HG03108 (cell line): ENCODE measurements at regions not wholly inside any gene's neighbourhood (a gene's known extent, or its start where the extent isn't known, plus 50 kb on each side); places are given as distances from the start of the nearest gene placed in this dataset.
"Not testable (repeated sequence)": the region's sequence is repeated elsewhere in the genome, so short reads cannot be mapped to it uniquely, and the experiment has no call there.

Experiments used
- ATAC-seq: cut with Tn5 transposase; IDR thresholded peaks from one replicate; pipeline ENCODE4 v1.9.1; 2021; ENCODE audit warnings: moderate library complexity; ENCODE audit not compliant: unreplicated experiment

DNA sequence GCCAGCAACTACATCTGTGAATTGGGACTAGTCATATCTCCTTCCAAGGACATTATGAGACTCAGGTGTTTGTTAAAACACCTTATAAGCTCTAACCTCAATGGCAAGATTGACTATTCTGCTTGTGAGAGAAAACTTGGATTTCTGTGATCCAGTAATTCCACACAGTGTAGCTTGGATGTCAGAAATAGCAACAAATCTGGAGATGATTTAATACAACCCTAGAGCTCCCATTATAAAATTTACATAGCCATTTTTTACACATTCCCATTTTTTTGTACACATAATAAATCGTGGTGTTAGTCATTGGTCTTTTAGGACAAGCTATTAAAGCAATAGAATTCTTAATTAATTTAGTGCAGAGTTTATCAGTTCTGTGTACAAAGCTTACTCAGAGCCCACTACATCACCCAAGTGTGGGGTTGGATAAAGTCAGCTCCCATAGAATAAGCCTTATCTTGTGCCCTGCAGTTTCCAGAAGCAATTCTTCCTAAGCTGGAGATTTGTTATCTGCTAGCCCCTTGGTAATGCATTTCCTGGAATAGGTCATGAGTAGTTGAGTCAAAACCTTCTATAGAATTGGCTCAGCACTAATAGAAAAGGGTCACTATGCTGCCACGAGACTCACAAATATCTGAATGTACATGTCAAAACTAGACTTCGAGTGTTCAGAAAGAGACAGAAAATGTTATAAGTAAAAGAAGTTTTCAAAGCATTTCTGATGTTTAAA lies 434.0 kb upstream of the RUNX1 start:
- no peak for ATAC-seq

DNA sequence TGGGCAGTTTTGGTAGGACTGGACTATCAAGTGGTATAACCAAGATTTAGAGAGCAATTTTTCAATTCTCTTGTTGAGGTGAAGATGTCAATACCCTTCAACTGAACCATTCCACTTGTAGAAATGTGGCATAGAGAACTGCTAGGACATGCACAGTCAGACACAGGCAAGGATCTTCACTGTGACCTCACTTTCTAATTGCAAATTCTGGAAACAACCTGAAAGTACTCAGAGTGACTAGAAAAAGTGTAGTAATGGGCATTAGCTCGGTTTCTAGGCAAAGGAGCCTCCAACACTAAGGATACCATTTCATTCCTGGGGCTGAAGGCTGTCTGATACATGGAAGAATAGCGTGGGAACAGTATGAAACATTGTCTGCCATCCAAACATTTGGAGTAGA lies 433.0 kb upstream of the RUNX1 start:
- ATAC-seq = no peak

DNA sequence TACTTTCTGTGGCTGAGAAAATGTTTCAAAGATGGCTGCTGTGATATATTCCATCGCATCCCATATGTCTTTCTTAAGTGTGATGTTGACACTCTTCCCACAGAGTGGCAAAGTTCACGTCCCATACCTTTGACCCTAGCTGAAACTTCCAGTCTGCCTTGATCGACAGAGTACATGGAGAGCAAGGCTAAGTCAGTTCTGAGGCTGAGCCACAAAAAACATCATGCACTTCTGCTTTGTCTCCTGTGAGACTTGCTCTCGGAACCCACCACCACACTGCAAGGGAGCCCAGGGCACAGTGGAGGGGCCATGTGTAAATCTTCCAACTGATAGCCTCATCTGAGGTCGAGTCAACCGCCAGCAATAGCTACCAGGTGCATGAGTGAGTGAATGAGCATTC lies 431.9 kb upstream of the RUNX1 start:
- ATAC-seq = no peak

DNA sequence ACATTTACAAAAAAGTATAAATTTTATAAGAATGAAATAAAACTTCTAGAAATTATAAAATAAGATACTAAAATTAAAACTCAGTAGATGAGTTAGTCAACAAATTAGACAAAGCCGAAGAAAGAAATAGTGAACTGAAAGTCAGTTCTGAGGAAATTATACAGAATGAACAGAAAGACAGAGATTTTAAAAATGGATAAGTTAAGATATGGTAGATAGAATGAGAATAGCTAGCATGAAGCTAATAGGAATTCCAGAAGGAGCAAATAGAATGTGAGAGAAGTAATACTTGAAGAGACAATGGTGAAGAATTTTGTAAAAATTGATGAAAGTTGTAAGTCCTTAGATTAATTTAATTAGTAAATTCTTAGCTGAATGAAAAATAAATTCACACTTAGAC lies 430.4 kb upstream of the RUNX1 start:
- ATAC-seq = no peak

DNA sequence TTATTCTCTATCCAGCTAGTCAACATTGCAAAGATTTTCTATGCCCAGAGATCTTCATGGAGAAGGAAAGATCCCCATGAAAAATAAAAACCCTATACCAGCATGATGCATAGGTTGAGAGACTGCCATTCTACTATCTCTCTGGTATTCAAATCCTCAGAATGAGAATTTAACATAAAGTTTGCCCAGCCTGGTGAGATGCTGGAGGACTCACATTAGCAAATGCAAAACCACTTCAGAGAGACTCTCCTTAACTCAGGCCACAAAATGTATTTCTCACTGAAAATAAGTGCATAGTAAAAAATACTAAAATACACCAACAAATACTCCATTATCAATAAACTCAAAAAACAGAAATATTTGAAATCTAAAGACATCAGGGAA lies 430.0 kb upstream of the RUNX1 start:
- ATAC-seq = no peak

DNA sequence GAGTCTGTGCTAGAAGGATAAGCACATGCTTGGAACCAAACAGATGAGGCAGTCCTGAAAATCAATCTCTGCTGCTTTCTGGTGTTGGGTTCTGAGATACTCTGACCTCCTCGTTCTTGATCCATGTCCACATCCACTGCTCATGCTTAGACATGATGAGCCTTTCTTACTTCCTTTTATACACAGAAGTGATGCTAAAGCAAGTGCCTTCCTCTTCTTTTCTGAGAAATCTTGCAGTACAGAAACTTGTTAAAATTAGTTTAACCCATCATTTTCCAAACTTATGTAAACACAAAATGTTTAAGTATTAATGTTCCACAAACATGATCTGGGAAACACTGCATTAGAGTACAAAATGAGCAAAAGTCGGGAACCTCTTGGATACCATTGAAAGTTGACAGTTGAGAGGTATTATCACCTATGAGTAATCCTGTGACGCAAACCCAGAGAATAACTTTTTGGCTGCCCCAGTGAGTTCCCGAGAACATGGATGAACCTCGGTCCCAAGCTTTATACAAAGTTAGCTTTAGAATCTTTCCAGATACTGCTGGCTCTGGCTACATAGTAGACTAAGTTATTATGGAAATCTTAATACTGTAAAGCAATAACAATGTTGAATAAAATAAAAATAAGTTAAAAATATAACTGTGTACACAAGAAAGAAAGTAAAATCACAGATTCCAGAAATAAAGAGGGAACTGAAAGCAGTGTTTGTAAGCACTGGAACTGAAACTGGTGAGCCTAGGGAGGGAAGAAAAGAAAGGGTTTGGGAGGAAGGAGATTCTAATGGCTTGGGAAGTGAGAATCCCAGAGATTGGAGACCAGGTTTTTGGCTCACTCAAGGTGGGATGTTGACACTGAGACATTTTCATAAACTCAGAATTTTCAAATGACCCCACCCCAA lies 429.3 kb upstream of the RUNX1 start:
- no peak for ATAC-seq

DNA sequence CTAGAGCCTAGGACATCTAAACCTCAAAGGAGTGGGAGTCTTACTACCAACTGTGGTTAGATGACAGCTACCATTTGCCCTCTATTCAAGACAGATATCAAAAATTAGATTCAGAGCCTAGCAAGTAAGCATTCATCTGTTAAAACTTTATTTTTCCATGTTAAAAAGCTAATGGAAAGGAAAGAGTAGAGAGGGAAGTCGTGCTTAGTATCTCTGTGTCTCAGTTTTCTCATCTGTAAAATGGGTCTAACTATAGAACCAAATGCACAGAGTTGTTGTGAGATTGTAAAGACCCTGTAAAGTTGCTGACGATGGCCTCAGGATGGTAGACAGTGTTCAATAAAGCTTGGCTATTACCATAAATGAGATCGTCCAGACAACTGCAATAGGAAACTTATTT lies 428.5 kb upstream of the RUNX1 start:
- no peak for ATAC-seq

DNA sequence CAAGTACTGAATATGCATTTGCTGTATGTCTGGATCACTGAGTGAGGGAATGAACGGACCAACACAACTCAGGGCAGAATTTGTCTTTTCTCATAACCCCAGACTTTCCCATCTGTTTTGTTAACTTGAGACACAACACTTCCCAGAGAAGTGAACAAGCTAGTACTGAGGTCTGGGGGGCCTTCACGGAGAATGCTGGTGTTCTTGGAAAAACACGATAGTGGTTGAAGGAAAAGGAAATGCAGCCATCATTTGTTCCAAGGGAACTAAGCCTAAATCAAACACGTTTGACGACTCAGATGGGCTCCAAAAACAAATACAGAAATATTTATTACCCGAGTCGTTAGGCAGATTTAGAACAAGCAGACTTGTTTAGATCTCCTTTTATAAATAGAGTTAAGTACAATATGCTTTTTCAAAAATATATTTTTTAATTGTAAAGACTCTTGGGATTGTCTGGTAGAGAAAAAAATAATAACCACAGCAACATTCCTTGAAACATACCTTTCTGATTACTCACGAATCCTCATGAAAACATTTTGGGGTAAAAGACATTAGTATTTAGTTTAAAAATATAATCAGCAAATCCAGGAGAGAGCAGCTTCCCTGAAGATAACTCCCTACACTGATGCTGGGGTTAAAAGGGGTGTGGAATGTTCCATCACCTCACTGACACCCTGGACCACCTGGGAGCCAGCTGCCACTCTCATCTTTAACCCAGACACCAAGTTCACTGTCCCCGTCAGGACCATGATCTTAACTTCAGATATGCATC lies 427.7 kb upstream of the RUNX1 start:
- no peak for ATAC-seq

DNA sequence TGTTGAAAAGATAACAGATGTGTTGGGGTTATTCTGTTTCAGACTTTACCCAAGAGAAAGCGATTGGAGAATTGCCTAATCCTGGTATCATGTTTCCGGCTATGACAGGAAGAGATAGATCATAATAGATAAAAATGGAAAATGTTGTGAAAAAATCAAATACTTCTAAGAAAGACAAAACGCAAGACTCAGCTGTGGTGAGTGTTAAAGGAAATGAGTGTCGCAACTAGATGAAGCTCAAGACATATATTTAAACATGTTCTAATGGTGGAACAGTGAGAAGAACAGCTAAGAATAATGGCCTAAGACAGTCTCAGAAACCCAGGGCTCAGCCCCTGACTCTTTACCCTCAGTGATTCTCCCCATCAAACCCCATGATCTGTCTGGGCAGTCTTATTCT lies 426.7 kb upstream of the RUNX1 start:
- no peak for ATAC-seq

DNA sequence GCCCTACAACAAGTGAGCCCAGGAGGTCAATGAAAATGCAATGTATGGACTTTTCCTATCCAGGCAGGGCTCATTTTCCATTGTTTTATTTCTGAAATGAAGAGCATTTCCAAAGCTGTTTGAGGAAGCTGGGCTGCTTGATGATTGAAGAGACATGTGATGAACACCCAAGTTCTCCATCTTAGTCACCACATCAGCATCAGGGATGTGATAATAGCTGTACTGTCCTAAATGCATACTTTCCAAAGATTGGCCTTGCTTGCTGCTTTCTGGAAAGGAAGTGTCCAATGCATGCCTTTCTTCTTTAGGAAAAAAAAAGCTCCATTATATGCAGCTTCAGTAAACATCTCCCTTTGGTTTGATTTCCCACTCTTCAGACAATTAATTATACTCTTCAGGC lies 425.9 kb upstream of the RUNX1 start:
- no peak for ATAC-seq

DNA sequence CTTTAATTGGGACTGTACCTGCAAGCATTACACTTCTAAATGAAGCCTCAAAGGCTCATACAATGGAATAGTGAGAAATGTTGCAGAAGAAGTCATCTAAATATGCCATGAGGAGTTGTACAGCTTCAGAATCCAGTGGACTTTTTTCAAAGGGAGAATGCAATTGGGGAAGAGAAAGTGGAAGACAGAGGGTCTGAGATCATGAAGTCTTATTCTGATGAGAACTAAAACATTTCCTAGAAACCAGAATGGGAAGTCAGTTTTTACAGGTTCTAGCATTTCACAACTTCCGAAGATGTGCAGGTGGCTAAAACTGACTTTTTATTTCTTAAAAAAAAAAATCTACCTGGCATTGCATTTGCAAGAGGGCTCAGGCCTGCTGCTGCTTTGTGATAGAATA lies 424.4 kb upstream of the RUNX1 start:
- ATAC-seq = no peak

DNA sequence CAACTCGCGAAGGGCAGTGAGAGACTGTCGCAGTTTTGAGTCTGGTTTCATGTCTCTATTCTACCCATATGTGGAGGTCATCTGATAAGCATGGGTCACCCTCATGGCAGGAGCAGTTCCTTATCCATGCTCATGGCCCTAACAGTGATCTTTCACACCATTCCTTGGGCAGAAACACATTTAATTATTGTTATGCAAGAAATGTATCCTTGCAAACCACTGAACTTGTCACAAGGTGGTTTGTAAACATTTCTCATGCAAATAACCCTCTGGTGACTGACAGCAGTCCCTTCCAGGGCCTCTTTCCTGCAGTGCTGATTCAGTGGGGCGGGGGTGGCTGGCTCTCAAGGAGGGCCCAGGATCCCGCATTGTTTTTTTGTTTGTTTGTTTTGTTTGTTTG lies 421.4 kb upstream of the RUNX1 start:
- ATAC-seq = no peak

DNA sequence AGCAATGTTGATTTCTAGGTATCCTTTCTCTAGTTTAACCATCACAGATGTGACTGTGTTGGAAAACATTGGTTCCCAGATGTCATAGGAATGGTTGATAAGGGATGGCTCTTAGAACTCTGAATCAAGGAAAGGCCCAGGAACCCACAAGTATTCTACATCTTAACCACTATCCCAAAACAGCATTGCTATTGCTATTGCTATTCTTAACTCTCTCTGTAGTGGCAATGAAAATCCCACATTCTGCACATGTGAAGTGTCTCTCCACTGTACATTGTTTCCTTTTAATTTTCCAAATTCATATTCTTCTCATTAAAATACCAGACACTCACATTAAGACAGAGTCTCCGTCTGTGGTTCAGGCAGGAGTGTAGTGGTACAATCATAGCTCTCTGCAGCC lies 420.4 kb upstream of the RUNX1 start:
- ATAC-seq = no peak

DNA sequence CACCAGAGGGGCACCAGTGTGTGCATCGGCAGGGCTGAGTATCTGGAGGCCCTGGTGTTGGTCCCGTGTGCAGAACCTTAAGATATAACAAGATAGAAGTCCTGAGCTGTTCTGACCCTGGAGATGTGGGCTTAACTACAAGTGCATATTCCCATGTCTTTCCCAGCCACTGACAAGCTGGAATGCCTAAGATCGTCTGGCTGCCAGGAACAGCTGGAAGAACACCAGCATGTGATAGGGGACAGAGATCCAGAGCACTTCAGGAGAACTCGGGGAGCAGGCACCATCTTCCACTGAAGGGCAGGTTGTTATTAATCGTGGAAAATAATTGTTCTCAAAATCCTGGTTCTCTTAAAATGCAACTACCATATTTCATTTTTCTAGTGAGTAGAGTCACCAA lies 419.9 kb upstream of the RUNX1 start:
- no peak for ATAC-seq

DNA sequence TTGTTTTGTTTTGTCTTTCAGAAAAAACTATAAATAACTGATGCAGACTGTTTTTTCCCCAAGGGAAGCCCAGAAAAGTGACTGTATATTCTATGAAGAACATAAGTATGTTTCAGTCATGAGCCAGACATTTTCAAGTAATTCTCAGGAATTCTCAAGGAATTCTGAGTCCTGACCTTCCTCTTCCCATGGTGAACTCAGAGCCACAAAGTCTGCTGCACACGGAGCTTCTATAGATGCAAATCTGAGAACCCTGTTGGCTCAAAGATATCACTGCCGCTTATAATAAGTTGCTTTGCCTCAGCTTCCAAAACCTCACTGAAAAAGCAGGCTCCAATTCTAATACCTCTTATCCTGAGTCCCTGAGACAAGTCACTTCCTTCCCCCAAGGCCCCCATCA lies 418.5 kb upstream of the RUNX1 start:
- ATAC-seq = no peak

DNA sequence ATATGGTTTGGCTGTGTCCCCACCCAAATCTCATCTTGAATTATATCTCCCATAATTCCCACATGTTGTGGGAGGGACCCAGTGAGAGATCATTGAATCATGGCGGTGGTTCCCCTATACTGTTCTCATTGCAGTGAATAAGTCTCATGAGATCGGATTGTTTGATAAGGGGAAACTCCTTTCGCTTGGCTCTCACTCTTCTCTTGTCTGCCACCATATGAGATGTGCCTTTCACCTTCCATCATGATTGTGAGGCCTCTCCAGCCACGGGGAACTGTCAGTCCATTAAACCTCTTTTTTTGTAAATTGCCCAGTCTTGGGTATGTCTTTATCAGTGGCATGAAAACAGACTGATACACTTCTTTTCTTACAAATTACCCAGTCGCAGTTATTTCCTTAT lies 417.6 kb upstream of the RUNX1 start:
- ATAC-seq = not testable (repeated sequence)

DNA sequence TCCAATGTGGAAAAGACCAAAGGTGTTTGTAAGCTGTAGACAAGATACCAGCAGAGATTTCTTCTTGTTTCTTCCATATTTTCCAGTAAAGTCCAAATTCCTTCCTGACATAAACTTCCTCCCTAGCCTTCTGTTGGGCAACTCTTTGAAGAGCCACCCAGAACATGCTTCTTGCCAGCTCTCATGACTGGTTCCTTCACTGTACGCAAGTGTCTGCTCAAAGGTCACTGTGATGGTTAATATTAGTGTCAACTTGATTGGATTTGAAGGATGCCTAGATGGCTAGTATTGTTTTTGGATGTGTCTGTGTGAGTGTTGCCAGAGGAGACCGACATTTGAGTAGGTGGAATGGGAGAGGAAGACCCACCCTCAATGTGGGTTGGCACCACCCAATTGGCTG lies 416.6 kb upstream of the RUNX1 start:
- no peak for ATAC-seq

DNA sequence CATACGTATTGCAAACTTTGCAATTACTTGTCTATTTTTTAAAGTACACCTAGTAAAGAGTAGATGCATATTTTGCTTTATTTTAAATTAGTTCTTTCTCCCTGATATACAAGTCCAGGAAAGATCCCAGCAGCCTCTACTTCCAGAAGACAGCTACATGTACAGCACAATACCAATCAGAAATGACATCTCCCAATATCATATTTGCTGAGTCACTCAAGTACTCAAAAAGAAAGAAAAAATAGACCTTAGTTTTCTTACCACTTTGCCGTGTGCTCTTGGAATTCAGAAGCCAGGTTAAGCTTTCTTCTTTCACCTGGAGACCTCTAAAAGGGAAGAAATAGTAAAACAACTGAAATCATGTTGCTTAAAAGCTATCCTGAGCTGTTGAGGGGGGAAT lies 412.6 kb upstream of the RUNX1 start:
- ATAC-seq = no peak

DNA sequence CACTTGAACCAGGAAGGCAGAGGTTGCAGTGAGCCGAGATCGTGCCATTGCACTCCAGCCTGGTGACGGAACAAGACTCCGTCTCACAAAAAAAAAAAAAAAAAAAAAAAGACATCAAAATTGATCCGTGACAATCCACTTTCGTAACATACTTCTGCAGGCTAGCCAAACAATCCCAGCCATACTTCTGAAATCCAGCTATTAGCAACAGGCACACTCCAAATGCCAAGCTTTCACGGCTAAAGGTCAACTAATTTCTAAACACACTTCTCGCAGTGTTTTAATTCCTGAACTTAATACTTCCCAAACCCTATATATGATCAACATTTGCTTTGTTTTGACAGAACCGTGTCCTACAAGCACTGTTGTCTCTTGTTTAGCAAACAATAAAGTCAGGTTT lies 411.3 kb upstream of the RUNX1 start:
- ATAC-seq = no peak

DNA sequence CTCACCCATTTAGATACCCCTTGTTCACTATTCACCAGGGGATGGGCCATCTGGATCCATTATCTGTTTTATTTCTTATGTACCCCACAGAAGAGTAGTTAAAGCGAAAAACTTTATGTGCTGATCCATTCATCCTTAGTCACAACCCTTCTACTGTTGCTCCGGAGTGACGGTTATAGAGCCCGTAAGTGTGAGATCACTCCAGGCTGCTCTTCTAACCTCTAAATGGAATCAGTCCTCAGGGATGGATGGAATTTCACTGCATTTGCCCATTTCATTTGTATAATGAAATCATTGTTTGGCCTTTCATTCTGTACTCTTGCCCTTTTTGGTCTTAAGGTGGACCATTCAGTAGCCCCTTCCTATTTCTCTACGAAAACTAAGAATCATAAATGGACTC lies 409.3 kb upstream of the RUNX1 start:
- no peak for ATAC-seq

DNA sequence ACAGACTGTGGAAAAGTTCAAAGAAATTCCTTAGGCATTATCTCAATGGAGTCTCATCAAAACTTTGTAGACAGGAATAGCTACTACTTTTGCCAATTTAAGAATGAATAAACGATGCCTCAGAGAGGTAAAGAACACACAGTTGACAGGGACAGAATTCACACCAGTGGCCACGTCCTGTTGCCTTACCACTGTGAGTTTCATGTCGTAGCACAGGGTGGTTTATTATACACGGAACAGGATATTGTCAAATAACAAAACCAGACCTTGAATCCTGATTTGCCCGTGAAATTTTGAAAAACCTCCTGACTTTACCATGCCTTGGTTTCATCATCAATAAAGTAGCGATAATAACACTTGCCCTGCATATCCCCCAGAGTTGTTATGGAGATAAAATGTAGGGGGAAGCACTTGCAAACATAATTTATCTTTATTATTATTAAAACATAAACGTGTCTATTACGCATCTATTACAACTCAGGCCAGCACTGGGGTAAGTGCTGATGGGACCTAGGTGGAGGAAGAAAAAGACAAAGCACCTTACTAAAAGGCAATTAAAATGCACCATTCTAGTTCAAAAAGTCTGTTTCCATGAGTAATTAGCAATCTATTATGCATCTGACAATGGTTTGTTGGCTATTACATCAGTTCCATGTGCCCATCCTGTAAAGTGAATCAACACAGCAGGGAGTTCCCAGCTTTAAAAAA lies 408.1 kb upstream of the RUNX1 start:
- ATAC-seq = no peak
